ENCODE measurements at regions not wholly inside any gene's neighbourhood (a gene's known extent, or its start where the extent isn't known, plus 50 kb on each side); places are given as distances from the start of the nearest gene placed in this dataset.
A peak's percentile ranks its signal among the peaks of the same experiment; 100 is the strongest.
"Not testable (repeated sequence)": the region's sequence is repeated elsewhere in the genome, so short reads cannot be mapped to it uniquely, and the experiment has no call there.

DNA sequence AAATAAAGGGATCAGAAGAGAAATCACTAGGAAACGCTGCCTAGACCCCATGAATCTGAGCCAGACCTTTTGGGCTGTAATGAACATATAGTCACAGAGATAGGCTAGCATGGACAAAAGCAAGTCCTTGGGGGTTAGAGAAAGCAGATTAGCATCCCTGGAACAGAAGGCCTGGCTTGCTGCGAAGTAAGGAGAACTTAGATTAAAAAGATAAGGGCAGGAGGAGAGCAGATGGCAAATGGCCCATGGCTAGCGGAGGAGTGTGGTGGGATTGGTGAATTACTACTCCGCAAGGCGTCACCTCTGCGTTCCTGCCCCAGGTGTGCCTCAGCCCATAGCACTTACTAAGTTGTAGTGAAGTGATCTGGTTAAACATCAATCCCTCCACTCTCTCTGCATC is 92.3 kb upstream of the ZNF438 start:
- DNase-seq, result no peak

DNA sequence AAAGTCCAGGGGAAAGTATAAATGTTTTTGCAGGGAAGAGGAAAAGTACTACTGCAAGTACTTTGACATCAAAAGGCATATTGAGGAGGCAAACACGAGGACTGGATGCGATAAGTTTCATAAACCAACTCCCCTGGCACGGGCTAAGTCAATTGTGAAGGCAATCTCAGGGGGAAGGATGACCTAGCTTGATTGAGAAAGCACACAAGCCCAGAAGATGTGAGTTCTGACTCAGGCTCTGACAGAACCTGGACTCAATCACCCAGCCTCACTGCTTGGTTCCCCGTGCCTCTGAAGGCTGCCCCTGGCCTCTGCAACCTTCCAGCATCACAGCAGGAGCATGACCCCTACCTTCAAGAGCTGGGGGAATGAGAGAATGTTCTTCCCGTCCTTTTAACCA is 93.2 kb upstream of the ZNF438 start:
- no peak for DNase-seq

DNA sequence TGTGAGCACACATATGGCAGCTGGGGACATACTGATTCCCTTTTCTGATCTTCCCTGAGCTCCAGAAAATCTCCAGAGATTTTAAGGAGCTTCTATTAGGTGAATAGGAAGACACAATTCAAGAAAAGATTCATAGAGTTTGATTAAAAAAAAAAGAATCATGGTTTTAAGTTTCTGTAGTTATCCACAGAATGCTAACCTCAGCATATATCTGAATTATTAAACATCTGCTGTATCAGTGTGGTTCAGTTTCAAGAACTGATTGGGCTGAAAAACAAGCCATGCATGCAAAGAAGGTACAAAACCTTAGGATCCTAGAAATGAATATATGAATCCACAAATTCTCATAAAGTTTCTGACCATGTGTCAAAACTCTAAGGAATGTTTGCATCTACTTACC is 94.1 kb upstream of the ZNF438 start:
- DNase-seq, result no peak

DNA sequence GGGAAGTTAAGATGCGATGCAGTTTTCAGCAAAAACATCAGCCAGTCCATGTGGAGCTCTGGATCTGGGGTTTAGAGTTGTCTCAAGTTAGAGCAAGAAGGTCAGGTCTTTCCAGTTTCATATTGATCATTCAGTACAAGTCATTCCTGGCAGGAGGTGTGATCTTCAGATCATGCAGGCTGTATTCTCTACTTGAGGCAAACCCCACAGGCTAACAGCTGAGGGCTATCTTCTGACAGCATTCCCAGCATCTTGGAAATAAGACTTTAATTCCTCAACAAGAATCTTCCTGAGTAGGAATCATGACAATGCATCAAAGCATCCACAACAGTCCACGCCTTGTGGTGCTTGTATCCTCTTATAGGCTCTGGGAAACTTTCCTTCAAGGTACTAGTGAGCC is 94.9 kb upstream of the ZNF438 start:
- DNase-seq, result no peak

DNA sequence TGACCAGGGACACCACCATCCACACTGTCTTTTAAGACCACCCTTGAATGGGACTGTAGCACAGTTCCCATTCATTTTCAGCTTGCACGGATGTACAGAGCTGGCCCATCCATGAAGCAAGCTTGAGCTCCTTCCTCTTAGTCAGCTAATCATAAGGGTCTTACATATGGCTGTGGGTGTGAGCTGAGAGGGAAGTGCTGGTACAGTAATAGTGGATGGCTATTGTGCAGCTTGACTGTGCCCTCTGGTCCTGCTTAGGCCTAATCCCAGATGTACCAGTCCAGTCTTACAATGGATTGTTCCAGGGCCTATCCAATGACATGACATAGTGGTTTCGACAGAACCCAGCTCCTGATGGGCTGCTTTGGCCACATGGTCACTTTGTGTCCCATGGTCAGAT is 96.9 kb upstream of the ZNF438 start:
- no peak for DNase-seq

DNA sequence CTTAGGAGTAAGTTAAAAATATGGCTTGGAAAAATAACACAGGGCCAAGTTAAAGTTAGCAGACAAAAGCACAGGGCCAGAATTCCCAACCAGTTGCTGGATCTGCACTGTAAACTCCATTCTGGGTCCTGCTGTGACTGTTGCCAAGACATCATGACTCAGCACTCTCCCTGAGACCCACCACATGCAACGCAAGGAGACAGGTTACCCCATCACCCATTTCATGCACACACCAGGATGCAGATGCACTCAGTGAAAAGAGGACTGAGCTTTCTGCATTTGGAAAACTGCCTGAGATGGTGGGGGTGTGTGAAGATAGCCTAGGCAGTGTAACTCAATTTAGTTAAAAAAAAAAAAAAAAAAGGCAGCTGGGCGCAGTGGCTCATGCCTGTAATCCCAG is 97.6 kb upstream of the ZNF438 start:
- DNase-seq, result peak in 20 of 58 donors; percentile 4 to 53 (median 18)

DNA sequence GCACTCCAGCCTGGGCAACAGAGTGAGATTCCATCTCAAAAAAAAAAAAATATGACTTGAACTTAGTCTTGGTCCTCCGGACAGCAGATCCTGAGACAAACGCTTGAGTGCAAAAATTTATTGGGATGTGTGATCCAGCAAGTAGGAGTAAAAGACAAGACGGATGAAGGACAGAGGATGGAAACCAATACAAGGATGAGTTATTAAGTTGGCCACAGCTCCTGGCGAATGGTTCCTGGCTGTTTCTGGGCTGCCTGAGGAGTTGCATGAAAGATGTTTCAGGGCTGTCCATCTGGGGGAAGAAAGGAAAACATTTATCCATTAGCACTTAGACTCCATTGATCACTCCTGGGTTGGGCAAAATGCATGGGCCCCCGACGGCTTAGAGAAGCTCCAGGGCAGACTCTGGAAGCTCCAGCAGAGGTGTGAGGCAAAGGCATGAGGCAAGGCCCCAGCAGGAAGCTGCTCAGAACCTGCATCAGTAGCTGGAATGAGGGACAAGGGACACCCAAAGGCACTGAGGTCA is 98.3 kb upstream of the ZNF438 start:
- DNase-seq, result no peak

DNA sequence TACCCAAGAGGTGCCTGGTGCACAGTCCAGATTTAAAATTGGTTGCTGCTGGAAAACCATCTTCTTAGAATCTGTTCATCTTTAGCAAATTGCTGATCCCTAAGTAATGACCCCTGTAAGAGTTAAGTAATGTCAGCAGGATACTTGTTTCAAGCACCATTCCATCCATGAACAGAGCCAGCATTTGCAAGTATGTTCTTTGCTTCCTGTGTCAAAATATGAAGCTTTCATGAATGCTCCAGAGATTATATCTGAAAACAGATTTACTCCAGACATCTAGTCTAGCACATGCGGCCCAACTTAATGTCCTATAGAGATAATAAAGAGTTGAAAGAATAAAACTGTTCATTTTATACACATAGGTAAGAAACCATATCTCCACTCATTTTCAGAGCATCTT is 98.7 kb upstream of the ZNF438 start:
- no peak for DNase-seq

DNA sequence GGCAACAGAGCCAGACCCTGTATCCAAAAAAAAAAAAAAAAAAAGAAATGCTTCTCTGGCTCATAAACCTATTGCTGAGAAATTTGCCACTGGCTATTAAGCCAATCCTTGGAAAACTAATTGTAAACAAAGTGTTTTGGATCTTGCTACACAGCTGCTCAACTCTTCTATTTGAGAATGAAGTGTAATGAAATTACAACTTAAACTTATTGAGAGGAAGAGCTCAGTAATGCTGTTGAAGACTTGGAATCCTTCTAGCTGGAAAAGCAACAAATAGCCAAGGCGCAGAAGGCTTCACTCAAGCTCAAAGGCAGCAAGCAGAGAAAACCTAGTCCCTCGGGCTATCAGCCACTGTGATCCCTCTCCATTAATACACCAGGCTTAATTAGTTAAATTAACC is 99.6 kb upstream of the ZNF438 start:
- DNase-seq, result no peak

DNA sequence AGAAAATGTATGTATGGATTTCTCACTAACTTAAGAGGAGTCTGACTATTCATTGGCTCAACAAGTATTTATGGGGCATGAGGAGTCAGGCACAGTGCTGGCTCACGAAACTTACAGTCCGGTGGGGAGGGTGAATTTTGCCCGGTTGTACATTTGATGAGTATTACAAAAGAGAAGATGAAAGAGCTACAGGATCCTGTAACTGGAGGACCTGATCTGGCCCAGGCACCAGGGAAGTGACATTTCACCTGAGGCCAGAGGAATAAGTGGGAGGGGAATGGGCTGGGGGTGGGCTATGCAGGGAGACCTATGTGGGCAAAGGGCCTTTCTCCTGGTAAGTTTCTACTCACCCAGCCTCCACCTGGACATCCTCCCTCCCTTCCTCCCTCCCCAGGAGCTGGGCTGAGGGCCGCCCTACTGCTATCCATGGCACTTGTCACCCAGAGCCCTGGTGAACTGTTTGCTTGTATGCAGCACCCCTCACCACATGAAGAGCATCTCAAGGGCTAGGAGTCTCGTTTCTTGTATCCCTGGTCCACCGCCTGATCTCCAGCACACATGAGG is 101.1 kb upstream of the ZNF438 start:
- DNase-seq, result no peak

DNA sequence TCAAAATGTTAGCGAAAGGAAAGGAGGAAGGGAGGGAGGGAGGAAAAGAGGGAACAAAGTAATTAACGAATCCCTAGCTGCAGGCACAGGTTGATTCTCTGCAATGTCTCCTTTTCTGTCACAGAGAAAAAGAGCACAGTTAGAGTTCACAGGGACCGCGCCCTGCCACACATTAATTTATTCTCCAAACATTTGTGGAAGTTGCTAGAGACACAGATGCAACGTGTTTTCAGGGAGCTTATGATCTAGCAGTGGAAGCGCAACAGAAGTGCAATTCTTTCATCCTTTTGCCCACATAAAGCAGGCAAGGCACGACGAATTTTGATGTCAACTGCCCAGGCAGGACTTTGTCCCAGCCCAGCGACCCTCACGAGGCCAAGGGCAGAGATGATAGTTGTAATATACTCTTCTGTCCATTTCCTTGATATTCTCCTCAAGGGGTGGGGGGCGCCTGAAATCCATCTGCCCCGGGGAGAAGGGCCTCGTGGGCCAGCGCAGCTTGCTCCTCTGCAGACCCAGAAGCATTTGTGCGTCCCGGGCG is 101.7 kb upstream of the ZNF438 start:
- peak in 2 of 58 donors; percentile 57 to 61 for DNase-seq

DNA sequence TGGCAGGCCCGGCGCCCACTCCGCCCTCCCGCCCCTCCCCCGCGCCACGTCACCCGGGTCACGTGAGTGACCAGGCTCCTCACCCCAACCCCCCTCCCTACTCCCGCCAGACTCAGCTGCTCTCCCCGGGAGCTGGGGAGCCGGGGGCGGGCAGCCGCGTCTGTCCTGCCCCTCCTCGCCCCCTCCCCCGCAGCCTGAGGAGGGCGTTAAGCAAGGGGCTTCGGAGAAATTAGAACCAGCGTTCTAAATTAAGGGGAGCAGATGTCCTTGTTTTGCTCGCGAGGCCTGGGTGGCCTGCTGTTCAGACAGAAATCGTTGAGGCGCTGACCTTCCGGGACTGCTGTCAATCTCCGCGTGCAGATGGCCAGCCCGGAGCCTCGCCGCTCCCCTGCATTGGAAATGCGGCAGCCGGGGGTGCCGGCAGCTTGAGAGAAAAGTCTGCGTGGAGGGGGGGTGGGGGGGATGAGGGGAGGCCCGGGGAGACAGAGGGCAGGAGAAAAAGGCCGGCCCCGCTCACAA is 102.2 kb upstream of the ZNF438 start:
- DNase-seq, result peak in 56 of 58 donors; percentile 13 to 91 (median 80)

DNA sequence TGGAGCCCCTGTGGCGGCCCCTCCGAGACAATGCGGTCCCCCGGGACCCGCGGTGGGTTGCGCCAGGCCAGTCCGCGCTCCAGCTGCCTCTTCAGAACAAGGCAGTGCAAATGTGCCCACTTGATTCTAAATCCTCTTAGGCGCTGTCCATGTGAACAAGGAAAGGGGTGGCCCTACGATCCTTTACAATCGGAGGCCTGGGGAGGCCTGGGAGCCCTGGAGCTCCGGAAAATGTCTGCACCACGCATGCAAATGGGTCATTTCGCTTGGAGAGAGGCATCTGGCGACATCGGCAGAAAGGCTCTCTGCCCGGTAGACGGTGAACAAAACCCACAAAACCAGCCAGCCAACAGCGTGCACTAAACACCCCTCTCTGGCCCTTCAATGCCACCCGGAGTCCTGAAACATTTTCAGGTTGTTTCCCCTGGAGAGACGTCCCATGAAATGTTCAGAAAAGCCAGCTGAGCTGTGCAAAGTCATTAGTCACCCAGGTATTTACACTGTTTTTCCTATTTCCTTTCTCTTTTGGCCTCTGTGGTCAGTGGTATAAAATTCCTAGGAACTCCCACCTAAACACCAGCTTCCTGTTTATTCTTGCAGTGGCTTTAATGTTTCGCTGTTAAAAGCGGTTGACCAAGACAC is 102.8 kb upstream of the ZNF438 start:
- DNase-seq, result peak in 36 of 58 donors; percentile 25 to 82 (median 62)

DNA sequence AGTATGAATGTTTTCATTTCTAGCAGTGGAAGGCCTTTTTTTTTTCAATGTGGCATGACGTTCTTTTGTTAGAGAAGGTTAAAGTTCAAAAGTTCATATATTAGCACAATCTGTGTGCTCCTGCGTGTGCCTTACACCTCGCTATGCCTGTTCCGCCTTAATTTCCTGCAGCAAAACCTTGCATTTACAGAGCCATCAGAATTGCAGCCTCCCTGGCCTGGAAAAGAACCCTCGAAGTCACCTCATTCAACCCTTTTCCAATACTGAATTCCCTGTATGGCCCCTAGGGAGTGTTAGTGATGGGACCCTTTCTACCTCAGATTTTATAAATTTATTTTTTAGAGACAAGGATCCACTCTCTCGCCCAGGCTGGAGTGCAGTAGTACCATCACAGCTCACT is 103.5 kb upstream of the ZNF438 start:
- DNase-seq, result no peak

DNA sequence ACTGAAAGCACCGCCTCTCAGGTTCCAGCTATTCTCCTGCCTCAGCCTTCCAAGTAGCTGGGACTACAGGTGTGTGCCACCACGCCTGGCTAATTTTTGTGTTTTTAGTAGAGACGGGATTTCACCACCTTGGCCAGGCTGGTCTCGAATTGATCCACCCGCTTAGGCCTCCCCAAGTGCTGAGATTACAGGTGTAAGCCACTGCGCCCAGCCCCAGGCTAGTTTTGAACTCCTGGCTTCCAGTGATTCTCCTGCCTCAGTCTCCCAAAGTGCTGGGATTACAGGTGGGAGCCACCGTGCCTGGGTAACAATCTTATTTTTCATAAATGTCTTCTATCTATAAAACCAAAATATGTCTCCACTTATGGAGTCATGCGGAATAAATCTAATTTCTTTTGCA is 104.1 kb upstream of the ZNF438 start:
- DNase-seq, result not testable (repeated sequence)

DNA sequence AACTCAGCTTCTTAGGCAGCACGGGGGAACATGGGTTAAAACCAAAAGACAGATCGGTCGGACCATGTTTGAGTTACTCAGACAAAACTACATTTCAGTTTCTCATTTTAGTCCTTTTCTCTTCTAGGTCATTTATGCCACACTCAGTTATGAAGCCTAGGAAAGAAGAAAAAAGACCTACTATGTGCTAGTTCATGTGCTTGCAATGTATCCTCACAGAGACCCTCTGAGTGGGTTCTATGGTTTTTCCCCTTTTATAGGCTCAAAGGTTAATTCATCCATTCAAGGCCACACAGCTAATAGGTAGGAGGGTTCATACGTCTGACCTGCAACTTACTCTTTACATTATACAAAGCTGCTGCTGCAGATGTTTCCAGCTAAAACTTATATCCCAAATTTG is 104.7 kb upstream of the ZNF438 start:
- DNase-seq, result no peak

DNA sequence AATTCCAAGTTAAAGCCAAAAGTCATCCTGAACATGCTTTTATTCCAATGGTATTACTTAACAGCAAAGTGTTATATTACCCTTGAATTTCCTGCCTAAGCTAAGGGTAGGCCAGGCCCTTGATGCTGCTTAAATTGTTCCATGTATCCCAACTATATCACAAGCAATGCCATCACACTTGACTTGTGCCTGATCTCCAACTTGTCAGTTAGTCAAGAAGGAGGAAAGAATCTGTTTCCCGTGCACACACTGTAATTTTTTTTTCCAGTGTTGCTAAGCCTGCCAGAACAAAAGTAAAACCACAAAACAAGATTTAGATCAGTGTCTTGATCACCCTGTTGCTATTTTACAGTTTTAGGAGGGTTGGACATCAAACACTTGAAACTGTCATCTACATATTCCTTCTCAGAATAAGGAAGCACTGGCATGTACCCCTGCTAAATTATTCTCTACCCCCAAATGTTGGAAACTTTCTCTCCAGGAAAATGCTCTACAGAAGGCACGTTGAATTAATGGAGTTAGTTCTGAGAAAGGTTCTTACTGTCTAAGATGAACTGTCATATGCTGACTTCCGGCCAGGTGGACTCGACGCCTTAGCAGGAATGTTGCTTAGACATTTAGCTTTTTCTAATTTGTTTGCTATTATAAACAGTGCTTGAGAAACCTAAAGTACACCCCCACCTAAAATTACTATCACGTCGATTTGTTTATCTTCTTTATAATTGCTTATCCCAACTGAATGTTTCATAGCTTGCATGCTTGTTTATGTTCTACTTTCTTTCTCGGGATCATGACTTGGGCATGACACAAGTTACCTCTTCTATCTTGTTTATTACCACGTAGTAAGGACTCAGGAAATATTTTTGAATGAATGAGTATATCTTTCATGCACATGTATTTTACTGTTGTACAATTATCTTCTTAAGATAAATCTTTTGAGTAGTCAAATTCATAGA is 105.5 kb upstream of the ZNF438 start:
- DNase-seq, result no peak

DNA sequence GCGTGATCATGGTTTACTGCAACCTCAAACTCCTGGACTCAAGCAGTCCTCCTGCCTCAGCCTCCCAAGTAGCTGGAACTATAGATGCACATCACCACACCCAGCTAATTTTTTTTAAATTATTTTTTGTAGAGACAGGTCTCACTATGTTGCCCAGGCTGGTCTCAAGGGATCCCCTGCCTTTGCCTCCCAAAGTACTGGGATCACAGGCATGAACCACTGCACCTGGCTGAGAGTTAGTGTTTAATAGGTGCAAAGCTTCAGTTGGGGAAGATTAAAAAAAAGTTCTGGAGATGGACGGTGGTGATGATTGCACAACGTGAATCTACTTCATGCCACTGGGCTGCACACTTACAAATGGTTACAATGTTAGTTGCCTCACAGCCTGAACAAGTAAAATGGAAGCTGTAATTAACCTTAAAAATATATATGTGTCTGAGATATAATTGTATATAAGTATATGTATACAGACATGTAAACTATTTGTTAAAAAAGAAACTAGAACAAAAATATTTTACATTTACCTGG is 106.4 kb upstream of the ZNF438 start:
- no peak for DNase-seq

DNA sequence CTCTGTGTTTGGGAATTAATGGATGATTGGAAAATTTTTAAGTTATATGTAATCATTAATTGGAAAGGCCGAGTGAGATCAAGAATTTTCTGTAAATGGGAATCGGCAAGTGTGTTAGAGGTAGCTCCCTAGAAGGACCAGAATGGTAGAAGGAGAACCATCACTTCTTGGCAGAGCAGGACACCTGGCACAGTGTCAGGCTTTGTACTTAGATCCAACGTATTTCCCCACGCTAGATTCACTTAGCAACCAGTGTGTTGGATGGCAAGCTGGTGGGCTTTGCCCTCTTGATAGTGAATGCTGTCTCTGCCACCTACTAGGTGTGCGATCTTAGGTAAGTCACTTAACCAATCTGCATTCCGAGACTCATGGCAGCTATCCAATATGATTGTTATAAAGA is 107.8 kb upstream of the ZNF438 start:
- no peak for DNase-seq

DNA sequence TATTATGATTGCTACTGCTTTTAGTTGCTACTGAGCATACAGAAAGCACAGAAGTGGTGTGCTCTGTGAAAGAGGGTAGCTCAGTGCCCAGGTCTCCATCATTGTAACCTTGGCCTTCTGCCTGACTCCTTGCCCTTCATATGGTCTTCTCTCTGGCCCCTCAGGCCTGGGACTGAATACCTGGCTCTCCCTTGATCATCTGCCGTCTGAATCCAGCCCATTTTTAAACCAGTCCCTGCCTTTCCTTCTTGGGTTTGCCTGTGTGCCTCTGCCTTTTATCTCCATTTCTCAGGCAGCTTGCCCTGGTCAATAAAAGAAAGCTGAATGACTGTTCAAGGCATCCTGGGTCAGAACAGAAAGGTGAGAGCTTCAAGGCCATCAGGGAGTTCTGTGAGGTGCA is 109.1 kb upstream of the ZNF438 start:
- DNase-seq, result no peak

DNA sequence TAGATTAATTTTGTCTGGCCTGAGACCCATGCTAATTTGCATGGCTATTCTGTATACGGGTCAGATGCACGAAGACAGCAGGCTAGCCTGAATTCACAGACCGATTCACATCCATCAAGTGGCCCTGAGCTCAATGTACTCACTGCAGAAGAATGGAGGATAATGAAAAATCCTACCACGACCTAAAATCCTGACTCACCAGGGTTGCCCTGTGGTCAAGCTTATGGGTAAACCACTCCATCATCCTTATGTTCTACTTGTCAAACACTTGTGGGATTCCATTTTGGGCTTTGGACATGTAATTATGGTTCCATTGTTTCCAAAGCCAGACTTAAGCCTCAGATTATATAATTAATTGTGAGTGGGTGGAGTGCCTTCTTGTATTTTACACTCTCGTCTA is 110.4 kb upstream of the ZNF438 start:
- no peak for DNase-seq
